ENCODE measurements at regions not wholly inside any gene's neighbourhood (a gene's known extent, or its start where the extent isn't known, plus 50 kb on each side); places are given as distances from the start of the nearest gene placed in this dataset.

- TF ChIP-seq FOSL2 (IDR thresholded peaks at IDR 0.05) (no peak), FOSL2 (CRISPR knock-in tag; IDR thresholded peaks at IDR 0.05) (no peak), CEBPB (IDR thresholded peaks at IDR 0.05) (no peak), EHF (CRISPR knock-in tag; IDR thresholded peaks at IDR 0.05) (no peak), BHLHE40 (IDR thresholded peaks at IDR 0.05; ENCODE audit: low read depth, low read length) (no peak), RFX5 (IDR thresholded peaks at IDR 0.05) (no peak), CBX2 (IDR thresholded peaks at IDR 0.05; ENCODE audit: borderline replicate concordance, low read depth) (no peak)
- TF ChIP-seq, protein P1, sequence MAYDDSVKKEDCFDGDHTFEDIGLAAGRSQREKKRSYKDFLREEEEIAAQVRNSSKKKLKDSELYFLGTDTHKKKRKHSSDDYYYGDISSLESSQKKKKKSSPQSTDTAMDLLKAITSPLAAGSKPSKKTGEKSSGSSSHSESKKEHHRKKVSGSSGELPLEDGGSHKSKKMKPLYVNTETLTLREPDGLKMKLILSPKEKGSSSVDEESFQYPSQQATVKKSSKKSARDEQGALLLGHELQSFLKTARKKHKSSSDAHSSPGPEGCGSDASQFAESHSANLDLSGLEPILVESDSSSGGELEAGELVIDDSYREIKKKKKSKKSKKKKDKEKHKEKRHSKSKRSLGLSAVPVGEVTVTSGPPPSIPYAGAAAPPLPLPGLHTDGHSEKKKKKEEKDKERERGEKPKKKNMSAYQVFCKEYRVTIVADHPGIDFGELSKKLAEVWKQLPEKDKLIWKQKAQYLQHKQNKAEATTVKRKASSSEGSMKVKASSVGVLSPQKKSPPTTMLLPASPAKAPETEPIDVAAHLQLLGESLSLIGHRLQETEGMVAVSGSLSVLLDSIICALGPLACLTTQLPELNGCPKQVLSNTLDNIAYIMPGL (CRISPR knock-in tag; IDR thresholded peaks at IDR 0.05; ENCODE audit: borderline replicate concordance), result no peak
- no peak overlapping the region for H3K27ac ChIP-seq
- no peak overlapping the region for H3K4me3 ChIP-seq
- H3K4me1 ChIP-seq, result no peaks in the 10 kb centered on the region
- no peak overlapping the region for H3K4me2 ChIP-seq
- CTCF ChIA-PET, result interaction anchor here (0.5 kb wide), 1 partner anchor 179 kb away, joined by 3 read pairs; no protein-coding TSS in a partner anchor
- ATAC-seq (no peak), FAIRE-seq (no peak), DNase-seq (ENCODE audit: low read depth in 1 of 2, low spot score in 1 of 2) (no peak)
- POLR2A ChIA-PET, result no interaction called here
- WGBS (ENCODE audit: missing lambda C conversion rate), result 13% methylated on average over 4 of the region's 4 CpGs
- H3K9me3 ChIP-seq, result peaks cover 7% of the 10 kb centered on the region; the same call in 1 of the 3 replicates
These were observed 275.6 kb downstream of the SNX10 start for GRCh38 chr7:26567266-26567665.

DNA sequence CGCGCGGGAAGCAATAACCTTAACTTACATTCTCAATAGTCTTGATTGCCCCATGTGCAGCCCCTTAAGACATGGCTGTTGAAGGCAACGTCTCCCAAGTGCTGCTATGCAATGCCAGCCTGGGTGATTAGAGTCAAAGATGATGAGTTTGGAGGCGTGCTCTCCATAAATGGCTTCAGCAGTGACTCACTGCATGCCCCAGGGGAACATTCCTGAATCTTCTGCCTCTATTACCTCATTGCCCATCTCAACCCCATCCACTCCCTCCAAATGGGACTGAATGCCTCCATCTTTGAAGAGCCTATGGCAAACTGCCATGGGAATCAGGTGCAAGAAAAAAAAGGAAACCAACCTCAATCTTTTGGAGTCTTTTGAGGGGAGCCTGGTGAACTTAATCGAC is 282.8 kb downstream of the SNX10 start:
- 57% methylated on average over 6 of the region's 6 CpGs for WGBS (ENCODE audit: missing lambda C conversion rate)
- POLR2A ChIA-PET, result no interaction called here
- FAIRE-seq, result no peak

More for the DNA sequence above, 282.8 kb downstream of the SNX10 start:
- Histone ChIP-seq H3K27ac (no peak overlapping the region), H3K9me3 (peaks cover 9% of the 10 kb centered on the region; the same call in 1 of the 3 replicates), H3K4me1 (no peaks in the 10 kb centered on the region), H3K4me2 (no peak overlapping the region), H3K4me3 (no peak overlapping the region)
- ATAC-seq (no peak), DNase-seq (ENCODE audit: low read depth in 1 of 2, low spot score in 1 of 2) (no peak)
- CTCF ChIA-PET, result no interaction called here
- TF ChIP-seq KDM5A (IDR thresholded peaks at IDR 0.05) (no peak), REST (IDR thresholded peaks at IDR 0.05) (no peak), CBX2 (IDR thresholded peaks at IDR 0.05; ENCODE audit: borderline replicate concordance, low read depth) (no peak), RNF2 (IDR thresholded peaks at IDR 0.05; ENCODE audit: borderline replicate concordance, low read depth) (no peak), NFE2L2 (conservative IDR thresholded peaks at IDR 0.05; ENCODE audit: low read length) (no peak), JUN (IDR thresholded peaks at IDR 0.05) (no peak), ZC3H11A (IDR thresholded peaks at IDR 0.05) (no peak), NPAS2 (CRISPR knock-in tag; IDR thresholded peaks at IDR 0.05; ENCODE audit: borderline replicate concordance) (no peak), ESRRA (IDR thresholded peaks at IDR 0.05; ENCODE audit: borderline replicate concordance, low read length) (no peak), JUNB (IDR thresholded peaks at IDR 0.05) (no peak), FOSL2 (IDR thresholded peaks at IDR 0.05) (no peak), FOSL2 (CRISPR knock-in tag; IDR thresholded peaks at IDR 0.05) (no peak), POLR2AphosphoS2 (conservative IDR thresholded peaks at IDR 0.05; ENCODE audit: low read length) (no peak), TFCP2L1 (CRISPR knock-in tag; IDR thresholded peaks at IDR 0.05) (no peak), BCL3 (IDR thresholded peaks at IDR 0.05) (no peak)
- TF ChIP-seq, protein P2, sequence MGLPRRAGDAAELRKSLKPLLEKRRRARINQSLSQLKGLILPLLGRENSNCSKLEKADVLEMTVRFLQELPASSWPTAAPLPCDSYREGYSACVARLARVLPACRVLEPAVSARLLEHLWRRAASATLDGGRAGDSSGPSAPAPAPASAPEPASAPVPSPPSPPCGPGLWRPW (IDR thresholded peaks at IDR 0.05), result no peak

Data from A549 (cell line).